ENCODE measurements at regions not wholly inside any gene's neighbourhood (a gene's known extent, or its start where the extent isn't known, plus 50 kb on each side); places are given as distances from the start of the nearest gene placed in this dataset.

DNA sequence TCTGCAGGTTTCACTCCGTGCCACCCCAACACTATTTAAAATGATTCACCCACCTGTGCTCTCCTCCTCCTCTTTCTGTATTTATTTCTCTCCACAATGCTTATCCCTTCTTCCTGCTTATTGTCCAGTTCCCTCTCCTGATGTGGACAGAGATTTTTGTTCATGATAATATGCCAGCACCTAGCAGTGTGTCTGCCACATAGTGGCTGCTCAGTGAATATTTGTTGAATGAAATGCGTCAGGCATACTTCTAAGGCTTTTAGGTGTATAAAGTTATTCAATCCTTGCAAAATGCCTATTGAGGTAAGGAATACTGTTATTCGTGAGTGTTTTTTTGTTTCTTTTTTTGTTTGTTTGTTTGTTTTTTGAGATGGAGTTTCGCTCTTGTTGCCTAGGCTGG is 67.5 kb upstream of the MME start:
- Histone ChIP-seq H3K27ac (ENCODE audit: low read length) (no peak overlapping the region), H3K36me3 (ENCODE audit: insufficient read depth, low read length) (no peaks in the 10 kb centered on the region), H3K9ac (ENCODE audit: low read depth, low read length) (no peak overlapping the region), H3K9me3 (ENCODE audit: insufficient read depth, low read length, severe bottlenecking) (no peaks in the 10 kb centered on the region), H3K27me3 (ENCODE audit: insufficient read depth, low read length, poor library complexity) (no peaks in the 10 kb centered on the region), H3K4me1 (ENCODE audit: insufficient read depth, low read length) (no peaks in the 10 kb centered on the region), H4K20me1 (ENCODE audit: insufficient read depth, low read length) (no peaks in the 10 kb centered on the region), H2AFZ (ENCODE audit: low read depth, low read length) (no peak overlapping the region), H3K79me2 (ENCODE audit: insufficient read depth, low read length) (no peaks in the 10 kb centered on the region), H3K4me3 (ENCODE audit: low read depth in 1 of 2, low read length in 2 of 2) (no peak overlapping the region), H3K4me2 (ENCODE audit: insufficient read depth, low read length) (no peak overlapping the region)
- ATAC-seq (ENCODE audit: insufficient read depth, low read depth) (no peak), DNase-seq (no peak)
- TF ChIP-seq, protein P1, sequence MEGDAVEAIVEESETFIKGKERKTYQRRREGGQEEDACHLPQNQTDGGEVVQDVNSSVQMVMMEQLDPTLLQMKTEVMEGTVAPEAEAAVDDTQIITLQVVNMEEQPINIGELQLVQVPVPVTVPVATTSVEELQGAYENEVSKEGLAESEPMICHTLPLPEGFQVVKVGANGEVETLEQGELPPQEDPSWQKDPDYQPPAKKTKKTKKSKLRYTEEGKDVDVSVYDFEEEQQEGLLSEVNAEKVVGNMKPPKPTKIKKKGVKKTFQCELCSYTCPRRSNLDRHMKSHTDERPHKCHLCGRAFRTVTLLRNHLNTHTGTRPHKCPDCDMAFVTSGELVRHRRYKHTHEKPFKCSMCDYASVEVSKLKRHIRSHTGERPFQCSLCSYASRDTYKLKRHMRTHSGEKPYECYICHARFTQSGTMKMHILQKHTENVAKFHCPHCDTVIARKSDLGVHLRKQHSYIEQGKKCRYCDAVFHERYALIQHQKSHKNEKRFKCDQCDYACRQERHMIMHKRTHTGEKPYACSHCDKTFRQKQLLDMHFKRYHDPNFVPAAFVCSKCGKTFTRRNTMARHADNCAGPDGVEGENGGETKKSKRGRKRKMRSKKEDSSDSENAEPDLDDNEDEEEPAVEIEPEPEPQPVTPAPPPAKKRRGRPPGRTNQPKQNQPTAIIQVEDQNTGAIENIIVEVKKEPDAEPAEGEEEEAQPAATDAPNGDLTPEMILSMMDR (IDR thresholded peaks at IDR 0.05; ENCODE audit: borderline replicate concordance, extremely low read depth, low read length, poor library complexity, severe bottlenecking): no peak
- TF ChIP-seq EZH2 (IDR thresholded peaks at IDR 0.05; ENCODE audit: borderline replicate concordance, low read depth, low read length, severe bottlenecking): no peak

DNA sequence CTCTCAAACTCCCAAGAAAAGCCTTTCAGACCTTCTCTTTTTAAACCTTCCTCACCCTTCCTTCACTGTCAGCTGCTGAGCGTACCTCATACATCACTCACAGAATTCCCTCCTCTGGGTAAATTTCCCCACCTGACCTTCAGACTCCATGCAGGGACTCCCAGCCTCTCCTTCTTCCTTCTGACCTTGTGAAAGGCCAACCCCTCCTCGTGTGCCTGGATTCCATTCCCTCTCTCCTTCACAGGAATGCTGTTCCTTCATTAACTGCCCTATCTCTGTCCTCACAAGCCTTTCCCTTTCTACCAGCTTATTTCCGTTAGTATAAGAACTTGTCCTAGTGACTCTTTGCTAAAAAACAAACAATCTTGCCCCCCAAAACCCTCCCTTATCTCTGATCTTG is 69.7 kb upstream of the MME start:
- Histone ChIP-seq H3K9ac (ENCODE audit: low read depth, low read length) (no peak overlapping the region), H2AFZ (ENCODE audit: low read depth, low read length) (0 out of 2 replicates have a peak overlapping the region, but pooled peaks have one; percentile 0), H3K27ac (ENCODE audit: low read length) (no peak overlapping the region), H4K20me1 (ENCODE audit: insufficient read depth, low read length) (no peaks in the 10 kb centered on the region), H3K4me1 (ENCODE audit: insufficient read depth, low read length) (no peaks in the 10 kb centered on the region), H3K36me3 (ENCODE audit: insufficient read depth, low read length) (no peaks in the 10 kb centered on the region), H3K27me3 (ENCODE audit: insufficient read depth, low read length, poor library complexity) (no peaks in the 10 kb centered on the region), H3K4me2 (ENCODE audit: insufficient read depth, low read length) (no peak overlapping the region), H3K79me2 (ENCODE audit: insufficient read depth, low read length) (no peaks in the 10 kb centered on the region), H3K4me3 (ENCODE audit: low read depth in 1 of 2, low read length in 2 of 2) (no peak overlapping the region), H3K9me3 (ENCODE audit: insufficient read depth, low read length, severe bottlenecking) (peaks cover 2% of the 10 kb centered on the region)
- DNase-seq: no peak
- ATAC-seq (ENCODE audit: insufficient read depth, low read depth): no peak
- TF ChIP-seq EZH2 (IDR thresholded peaks at IDR 0.05; ENCODE audit: borderline replicate concordance, low read depth, low read length, severe bottlenecking): no peak
- TF ChIP-seq, protein P1 (IDR thresholded peaks at IDR 0.05; ENCODE audit: borderline replicate concordance, extremely low read depth, low read length, poor library complexity, severe bottlenecking): no peak

DNA sequence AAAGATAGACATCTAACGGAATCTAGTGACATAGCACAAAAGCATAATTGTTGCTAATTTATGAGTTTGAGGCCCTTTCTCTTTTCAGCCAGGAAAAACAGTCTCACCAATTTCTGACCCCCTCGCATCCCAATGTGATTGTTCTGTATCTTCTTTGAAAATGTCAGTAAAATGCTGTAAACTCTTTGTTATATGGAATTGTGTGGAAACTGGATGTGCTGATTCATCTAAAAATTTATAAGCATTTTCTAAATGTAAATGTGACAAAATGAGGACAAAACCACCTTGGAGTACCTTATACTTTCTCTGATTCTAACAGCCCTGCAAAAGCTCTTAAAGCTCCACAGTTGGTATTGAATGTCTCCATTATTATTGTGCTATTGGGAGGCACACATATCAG is 70.9 kb upstream of the MME start:
- Histone ChIP-seq H3K36me3 (ENCODE audit: insufficient read depth, low read length) (no peaks in the 10 kb centered on the region), H3K27me3 (ENCODE audit: insufficient read depth, low read length, poor library complexity) (no peaks in the 10 kb centered on the region), H3K9ac (ENCODE audit: low read depth, low read length) (no peak overlapping the region), H3K4me2 (ENCODE audit: insufficient read depth, low read length) (no peak overlapping the region), H3K4me3 (ENCODE audit: low read depth in 1 of 2, low read length in 2 of 2) (no peak overlapping the region), H4K20me1 (ENCODE audit: insufficient read depth, low read length) (no peaks in the 10 kb centered on the region), H3K4me1 (ENCODE audit: insufficient read depth, low read length) (no peaks in the 10 kb centered on the region), H3K27ac (ENCODE audit: low read length) (no peak overlapping the region), H2AFZ (ENCODE audit: low read depth, low read length) (no peak overlapping the region), H3K9me3 (ENCODE audit: insufficient read depth, low read length, severe bottlenecking) (peaks cover 2% of the 10 kb centered on the region), H3K79me2 (ENCODE audit: insufficient read depth, low read length) (no peaks in the 10 kb centered on the region)
- TF ChIP-seq, protein P1 (IDR thresholded peaks at IDR 0.05; ENCODE audit: borderline replicate concordance, extremely low read depth, low read length, poor library complexity, severe bottlenecking): no peak
- TF ChIP-seq EZH2 (IDR thresholded peaks at IDR 0.05; ENCODE audit: borderline replicate concordance, low read depth, low read length, severe bottlenecking): no peak
- ATAC-seq (ENCODE audit: insufficient read depth, low read depth): no peak
- DNase-seq: no peak

DNA sequence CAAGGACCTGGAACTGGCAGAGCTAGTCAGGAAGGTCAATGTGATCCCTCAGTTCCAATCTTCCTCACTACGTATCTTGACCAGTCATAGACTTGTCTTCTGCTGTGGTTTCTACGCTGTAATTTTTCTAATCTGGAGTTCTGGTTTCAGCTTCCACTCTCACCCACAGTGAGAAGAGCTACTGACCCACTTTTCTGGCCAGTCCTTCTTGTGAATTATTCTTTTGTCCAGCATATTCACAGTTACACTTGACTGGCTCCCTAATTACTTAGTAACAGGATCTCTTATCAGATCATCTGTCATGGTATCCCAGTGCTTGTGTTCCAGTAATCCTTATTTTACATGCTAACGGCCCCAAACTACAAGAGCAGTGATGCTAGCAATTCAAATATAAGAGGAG is 72.4 kb upstream of the MME start:
- no peak for TF ChIP-seq EZH2 (IDR thresholded peaks at IDR 0.05; ENCODE audit: borderline replicate concordance, low read depth, low read length, severe bottlenecking)
- TF ChIP-seq, protein P1 (IDR thresholded peaks at IDR 0.05; ENCODE audit: borderline replicate concordance, extremely low read depth, low read length, poor library complexity, severe bottlenecking): no peak
- H3K79me2 ChIP-seq (ENCODE audit: insufficient read depth, low read length): no peaks in the 10 kb centered on the region
- no peak overlapping the region for H3K4me3 ChIP-seq (ENCODE audit: low read depth in 1 of 2, low read length in 2 of 2)
- H4K20me1 ChIP-seq (ENCODE audit: insufficient read depth, low read length): no peaks in the 10 kb centered on the region
- H3K36me3 ChIP-seq (ENCODE audit: insufficient read depth, low read length): no peaks in the 10 kb centered on the region
- ATAC-seq (ENCODE audit: insufficient read depth, low read depth) (no peak), DNase-seq (no peak)
- H3K4me1 ChIP-seq (ENCODE audit: insufficient read depth, low read length): no peaks in the 10 kb centered on the region
- H3K9me3 ChIP-seq (ENCODE audit: insufficient read depth, low read length, severe bottlenecking): peaks cover 2% of the 10 kb centered on the region
- no peak overlapping the region for H3K27ac ChIP-seq (ENCODE audit: low read length)
- no peak overlapping the region for H2AFZ ChIP-seq (ENCODE audit: low read depth, low read length)
- H3K4me2 ChIP-seq (ENCODE audit: insufficient read depth, low read length): no peak overlapping the region
- no peak overlapping the region for H3K9ac ChIP-seq (ENCODE audit: low read depth, low read length)
- no peaks in the 10 kb centered on the region for H3K27me3 ChIP-seq (ENCODE audit: insufficient read depth, low read length, poor library complexity)
